AG04450 (cell line): ENCODE measurements at regions not wholly inside any gene's neighbourhood (a gene's known extent, or its start where the extent isn't known, plus 50 kb on each side); places are given as distances from the start of the nearest gene placed in this dataset.
"Not testable (repeated sequence)": the region's sequence is repeated elsewhere in the genome, so short reads cannot be mapped to it uniquely, and the experiment has no call there.

Experiments
- CTCF ChIA-PET: fragments of 300-600, 350-600 bp; formaldehyde crosslinking; extraction: SDS; loops from one replicate; lab custom pipeline; 2022; ENCODE audit warnings: antibody characterized with exemption, inconsistent platforms; lab: Charles Lee
- POLR2A ChIA-PET: fragments of 350-600 bp; formaldehyde crosslinking; extraction: SDS; loops from one replicate; lab custom pipeline; 2021; ENCODE audit warnings: antibody characterized with exemption, inconsistent platforms; lab: Yijun Ruan, JAX
- DNase-seq: peaks from one replicate; pipeline ENCODE4 v3.0.0-alpha.2; 2011; ENCODE audit warnings: low read depth, low spot score
- H3K27ac ChIP-seq: one replicate; pipeline ENCODE4 v1.5.1; 2012; ENCODE audit warnings: low read depth, low read length, control low read depth
- H3K27me3 ChIP-seq: one replicate; pipeline ENCODE4 v1.6.0; 2012; ENCODE audit warnings: low read length; ENCODE audit not compliant: control insufficient read depth, insufficient read depth
- H3K4me3 ChIP-seq: 2 replicates; pipeline ENCODE4 v1.5.1; 2011; ENCODE audit warnings: mild to moderate bottlenecking, low read depth, low read length, control low read depth
- H3K9me3 ChIP-seq: 2 replicates; pipeline ENCODE4 v1.5.1; 2012; ENCODE audit warnings: low read length; ENCODE audit not compliant: control insufficient read depth, insufficient read depth
- TF ChIP-seq, protein P1 (sequence below): IDR thresholded peaks from 2 replicates; pipeline ENCODE4 v1.5.1; 2011; ENCODE audit warnings: low read depth, low read length, control low read depth, inconsistent platforms

DNA sequence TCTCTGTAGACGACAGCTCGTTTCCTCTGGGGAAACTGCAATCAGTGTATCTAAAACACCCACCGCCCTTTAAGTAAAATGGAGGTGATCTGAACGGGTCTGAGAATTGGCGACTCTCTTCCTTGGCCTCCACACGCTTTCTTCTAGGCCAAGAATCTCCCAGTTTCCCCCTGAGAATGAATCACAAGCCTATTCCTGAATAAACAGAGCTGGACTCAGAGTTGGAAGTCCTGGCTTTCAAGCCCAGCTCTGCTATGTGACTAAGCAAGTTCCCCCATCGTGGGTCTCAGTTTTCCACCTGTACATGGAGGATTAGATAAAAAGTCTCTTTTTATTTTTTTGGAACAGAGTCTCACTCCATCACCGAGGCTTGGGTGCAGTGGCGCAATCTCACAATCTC, 200.4 kb downstream of the MN1 start:
- H3K27ac ChIP-seq = no peak overlapping the region
- TF ChIP-seq, protein P1, sequence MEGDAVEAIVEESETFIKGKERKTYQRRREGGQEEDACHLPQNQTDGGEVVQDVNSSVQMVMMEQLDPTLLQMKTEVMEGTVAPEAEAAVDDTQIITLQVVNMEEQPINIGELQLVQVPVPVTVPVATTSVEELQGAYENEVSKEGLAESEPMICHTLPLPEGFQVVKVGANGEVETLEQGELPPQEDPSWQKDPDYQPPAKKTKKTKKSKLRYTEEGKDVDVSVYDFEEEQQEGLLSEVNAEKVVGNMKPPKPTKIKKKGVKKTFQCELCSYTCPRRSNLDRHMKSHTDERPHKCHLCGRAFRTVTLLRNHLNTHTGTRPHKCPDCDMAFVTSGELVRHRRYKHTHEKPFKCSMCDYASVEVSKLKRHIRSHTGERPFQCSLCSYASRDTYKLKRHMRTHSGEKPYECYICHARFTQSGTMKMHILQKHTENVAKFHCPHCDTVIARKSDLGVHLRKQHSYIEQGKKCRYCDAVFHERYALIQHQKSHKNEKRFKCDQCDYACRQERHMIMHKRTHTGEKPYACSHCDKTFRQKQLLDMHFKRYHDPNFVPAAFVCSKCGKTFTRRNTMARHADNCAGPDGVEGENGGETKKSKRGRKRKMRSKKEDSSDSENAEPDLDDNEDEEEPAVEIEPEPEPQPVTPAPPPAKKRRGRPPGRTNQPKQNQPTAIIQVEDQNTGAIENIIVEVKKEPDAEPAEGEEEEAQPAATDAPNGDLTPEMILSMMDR = no peak
- ChIA-PET POLR2A (no interaction called here), CTCF (no interaction called here)
- H3K4me3 ChIP-seq = no peak overlapping the region
- no peaks in the 10 kb centered on the region for H3K9me3 ChIP-seq
- H3K27me3 ChIP-seq = peaks cover 44% of the 10 kb centered on the region
- DNase-seq = no peak

DNA sequence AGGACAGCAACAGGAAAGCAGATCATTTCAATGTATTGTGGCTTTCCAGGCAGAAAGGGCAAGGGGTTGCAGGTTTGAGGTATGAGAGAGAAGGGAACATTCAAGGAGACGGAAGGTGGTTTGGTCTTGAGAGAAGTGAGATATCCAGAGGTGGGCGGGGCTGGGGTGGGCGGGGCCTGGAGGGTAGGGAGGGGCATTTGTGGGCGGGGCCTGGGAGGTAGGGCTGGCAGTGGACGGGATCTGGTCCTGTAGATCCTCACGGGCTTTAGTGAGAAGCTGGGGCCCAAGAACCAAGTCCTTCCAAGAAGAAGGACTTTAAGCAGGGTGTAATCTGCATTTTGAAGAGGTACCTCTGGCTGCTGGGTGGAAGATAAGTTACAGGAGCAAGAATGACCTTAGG, 199.2 kb downstream of the MN1 start:
- no peaks in the 10 kb centered on the region for H3K9me3 ChIP-seq
- POLR2A ChIA-PET = no interaction called here
- no peak overlapping the region for H3K4me3 ChIP-seq
- no peak overlapping the region for H3K27ac ChIP-seq
- CTCF ChIA-PET = no interaction called here
- peaks cover 36% of the 10 kb centered on the region for H3K27me3 ChIP-seq
- DNase-seq = no peak
- TF ChIP-seq, protein P1 = no peak

DNA sequence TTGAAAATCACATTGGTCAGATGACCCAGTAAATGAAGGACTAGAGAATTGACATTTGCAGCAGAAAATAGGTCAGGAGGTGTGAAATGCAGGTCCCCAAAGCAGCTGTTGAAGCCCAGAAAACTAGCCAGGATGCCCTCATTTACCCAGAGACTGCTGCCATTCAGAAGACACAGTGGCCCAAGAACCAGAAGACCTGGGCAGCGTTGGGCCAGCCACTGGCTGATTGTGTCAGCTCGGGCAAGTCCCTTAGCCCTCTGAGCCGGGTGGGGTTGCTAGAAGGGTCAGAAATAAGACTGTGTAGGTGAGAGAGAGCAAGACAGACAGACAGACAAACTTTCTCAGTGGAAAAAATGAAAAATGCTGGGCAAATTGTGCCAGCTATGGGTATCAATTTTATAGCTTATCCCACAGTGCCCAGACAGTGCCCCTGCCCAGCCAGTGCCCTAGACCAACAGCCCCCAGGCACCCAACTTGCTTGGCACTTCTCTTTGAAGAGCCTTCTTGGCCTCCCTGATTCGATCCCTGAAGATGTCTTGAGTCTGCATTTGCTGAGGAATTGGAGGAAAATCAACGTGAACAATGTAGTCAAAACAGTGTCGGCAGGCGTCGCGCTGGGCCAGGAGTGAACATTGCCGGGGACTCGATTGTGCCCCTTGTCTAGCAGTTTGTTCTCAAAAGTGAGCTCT, 198.3 kb downstream of the MN1 start:
- Histone ChIP-seq H3K4me3 (no peak overlapping the region), H3K27ac (no peak overlapping the region), H3K9me3 (no peaks in the 10 kb centered on the region), H3K27me3 (peaks cover 36% of the 10 kb centered on the region)
- ChIA-PET CTCF (no interaction called here), POLR2A (no interaction called here)
- no peak for DNase-seq
- TF ChIP-seq, protein P1 = no peak

DNA sequence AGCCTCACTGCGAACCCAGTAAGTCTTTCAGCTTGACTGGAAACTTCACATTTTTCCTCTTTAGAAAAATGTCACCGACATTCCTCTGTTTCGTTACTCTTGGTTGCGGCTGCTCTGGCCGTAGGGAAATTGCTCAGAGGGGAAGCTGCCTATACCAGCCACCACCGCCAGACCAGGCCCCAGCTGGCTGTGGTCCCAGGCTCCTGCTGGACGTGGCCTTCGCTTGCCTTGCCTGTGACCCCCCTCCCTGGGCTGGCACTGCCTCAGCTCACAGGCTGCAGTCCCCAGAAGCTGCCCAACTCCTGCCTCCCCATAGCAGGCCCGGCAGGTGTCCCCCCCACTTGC, 197.8 kb downstream of the MN1 start:
- Histone ChIP-seq H3K27ac (no peak overlapping the region), H3K27me3 (peaks cover 34% of the 10 kb centered on the region), H3K4me3 (no peak overlapping the region), H3K9me3 (no peaks in the 10 kb centered on the region)
- ChIA-PET POLR2A (no interaction called here), CTCF (no interaction called here)
- no peak for DNase-seq
- TF ChIP-seq, protein P1 = no peak

DNA sequence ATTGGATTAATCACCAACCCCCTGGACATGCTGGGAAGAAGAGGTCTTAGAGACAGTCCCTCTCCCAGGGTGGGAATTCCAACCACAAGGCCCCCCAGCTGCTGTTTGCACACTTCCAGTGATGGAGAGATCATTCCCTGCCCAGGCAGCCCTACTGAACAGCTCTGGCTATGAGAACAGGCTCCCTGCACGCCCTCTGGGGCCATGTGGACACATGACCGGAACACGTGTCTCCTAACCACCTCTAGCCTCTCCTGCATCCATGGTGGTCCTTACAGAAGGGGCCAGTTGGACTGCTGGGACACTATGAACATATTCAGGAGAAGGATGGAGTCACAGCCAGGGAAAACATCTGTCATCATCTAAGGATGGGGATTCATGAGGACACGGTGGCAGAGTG, 196.2 kb downstream of the MN1 start:
- Histone ChIP-seq H3K27me3 (peaks cover 37% of the 10 kb centered on the region), H3K27ac (no peak overlapping the region), H3K9me3 (no peaks in the 10 kb centered on the region; the same call in 1 of the 2 replicates), H3K4me3 (no peak overlapping the region)
- POLR2A ChIA-PET = no interaction called here
- no peak for DNase-seq
- CTCF ChIA-PET = no interaction called here
- TF ChIP-seq, protein P1 = no peak

DNA sequence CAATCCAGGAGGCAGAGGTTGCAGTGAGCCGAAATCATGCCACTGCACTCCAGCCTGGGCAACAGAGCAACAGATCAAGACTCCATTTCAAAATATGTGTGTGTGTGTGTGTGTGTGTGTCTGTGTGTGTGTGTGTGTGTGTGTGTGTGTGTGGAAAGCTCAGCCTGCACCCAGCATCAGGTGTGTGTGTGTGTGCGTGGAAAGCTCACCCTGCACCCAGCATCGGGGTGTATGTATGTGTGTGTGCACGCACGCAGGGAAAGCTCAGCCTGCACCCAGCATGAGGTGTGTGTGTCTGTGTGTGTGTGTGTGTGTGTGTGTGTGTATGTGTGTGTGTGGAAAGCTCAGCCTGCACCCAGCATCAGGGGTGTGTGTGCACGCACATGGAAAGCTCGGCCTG, 193.8 kb downstream of the MN1 start:
- H3K4me3 ChIP-seq, CTCF ChIA-PET, H3K27ac ChIP-seq, H3K9me3 ChIP-seq, DNase-seq, POLR2A ChIA-PET: not testable (repeated sequence)
- peaks cover 48% of the 10 kb centered on the region for H3K27me3 ChIP-seq
